Cardiac fibroblast (primary cell): ENCODE measurements at regions not wholly inside any gene's neighbourhood (a gene's known extent, or its start where the extent isn't known, plus 50 kb on each side); places are given as distances from the start of the nearest gene placed in this dataset.

ENCODE experiments used
- DNase-seq, 2 donors: peaks; one replicate each; pipeline versions ENCODE4 v3.0.0 to v3.0.0-alpha.2; 2010; ENCODE audit warnings: low read depth in 2 of 2
- H3K4me3 ChIP-seq, 2 donors: replicated peaks in 1 of 2; 1 replicate in 1 of 2; 2 replicates in 1 of 2; pipeline ENCODE4 v1.5.1; 2011; ENCODE audit warnings: low read depth in 2 of 2, low read length in 2 of 2, mild to moderate bottlenecking in 2 of 2, moderate library complexity in 1 of 2
- CTCF ChIP-seq: IDR thresholded peaks from one replicate; pipeline ENCODE4 v1.5.1; 2011; ENCODE audit warnings: low read depth, mild to moderate bottlenecking, low read length, inconsistent platforms

- no peak for DNase-seq
- no peak for TF ChIP-seq CTCF
- H3K4me3 ChIP-seq: no peak overlapping the region
These were observed 321.0 kb upstream of the IRX4 start for GRCh38 chr5:2203774-2204173.

DNA sequence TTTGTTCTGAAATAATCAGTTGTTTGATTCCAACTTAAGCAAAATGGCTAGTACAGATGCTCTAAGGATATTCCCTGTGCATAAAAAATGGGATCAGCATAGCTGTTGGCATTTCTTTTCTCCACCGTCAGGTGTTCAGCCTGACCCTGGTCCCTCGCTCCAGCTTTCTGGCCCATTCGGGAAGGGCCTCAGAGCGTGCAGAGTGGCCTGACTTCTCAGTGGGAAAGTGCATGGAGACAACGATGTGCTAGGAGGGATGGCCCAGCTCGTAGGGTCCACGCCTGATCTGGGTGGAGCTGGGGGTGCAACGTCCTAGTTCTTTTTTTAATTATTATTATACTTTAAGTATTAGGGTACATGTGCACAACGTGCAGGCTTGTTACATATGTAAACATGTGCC, 319.1 kb upstream of the IRX4 start:
- no peak overlapping the region for H3K4me3 ChIP-seq
- no peak for DNase-seq
- TF ChIP-seq CTCF: no peak

DNA sequence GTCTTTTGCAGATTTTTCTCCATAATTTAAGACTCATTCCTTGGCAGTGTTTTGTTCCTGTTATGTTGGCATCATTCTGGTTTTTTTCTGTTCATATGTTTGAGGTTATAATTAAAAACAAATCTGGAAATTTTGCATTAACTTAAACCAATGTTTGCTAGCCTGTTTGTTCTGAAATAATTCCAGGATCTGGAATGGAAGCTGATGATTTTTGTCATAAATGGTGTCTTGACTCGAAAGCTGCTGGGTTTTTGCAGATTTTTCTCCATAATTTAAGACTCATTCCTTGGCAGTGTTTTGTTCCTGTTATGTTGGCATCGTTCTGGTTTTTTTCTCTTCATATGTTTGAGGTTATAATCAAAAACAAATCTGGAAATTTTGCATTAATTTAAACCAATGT, 318.7 kb upstream of the IRX4 start:
- DNase-seq: no peak
- TF ChIP-seq CTCF: no peak
- H3K4me3 ChIP-seq: no peak overlapping the region

DNA sequence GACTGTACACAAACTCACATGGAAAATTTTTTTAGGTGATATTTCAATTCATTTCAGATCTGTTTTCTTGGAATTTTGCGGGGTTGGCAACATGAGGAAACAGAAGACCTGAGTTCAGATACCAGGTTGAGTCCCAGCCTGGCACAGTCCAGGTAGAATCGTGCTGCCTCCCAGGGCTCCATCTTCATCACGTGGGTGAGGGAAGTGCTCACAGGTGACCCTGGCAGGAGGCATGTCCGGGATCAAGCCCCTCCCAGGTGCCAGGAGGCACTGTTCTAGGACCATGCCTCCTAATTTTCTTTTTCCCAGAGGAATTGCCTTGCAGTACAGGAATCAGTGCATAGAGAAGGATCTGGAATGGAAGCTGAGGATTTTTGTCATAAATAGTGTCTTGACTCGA, 318.3 kb upstream of the IRX4 start:
- no peak for TF ChIP-seq CTCF
- DNase-seq: no peak
- H3K4me3 ChIP-seq: no peak overlapping the region

DNA sequence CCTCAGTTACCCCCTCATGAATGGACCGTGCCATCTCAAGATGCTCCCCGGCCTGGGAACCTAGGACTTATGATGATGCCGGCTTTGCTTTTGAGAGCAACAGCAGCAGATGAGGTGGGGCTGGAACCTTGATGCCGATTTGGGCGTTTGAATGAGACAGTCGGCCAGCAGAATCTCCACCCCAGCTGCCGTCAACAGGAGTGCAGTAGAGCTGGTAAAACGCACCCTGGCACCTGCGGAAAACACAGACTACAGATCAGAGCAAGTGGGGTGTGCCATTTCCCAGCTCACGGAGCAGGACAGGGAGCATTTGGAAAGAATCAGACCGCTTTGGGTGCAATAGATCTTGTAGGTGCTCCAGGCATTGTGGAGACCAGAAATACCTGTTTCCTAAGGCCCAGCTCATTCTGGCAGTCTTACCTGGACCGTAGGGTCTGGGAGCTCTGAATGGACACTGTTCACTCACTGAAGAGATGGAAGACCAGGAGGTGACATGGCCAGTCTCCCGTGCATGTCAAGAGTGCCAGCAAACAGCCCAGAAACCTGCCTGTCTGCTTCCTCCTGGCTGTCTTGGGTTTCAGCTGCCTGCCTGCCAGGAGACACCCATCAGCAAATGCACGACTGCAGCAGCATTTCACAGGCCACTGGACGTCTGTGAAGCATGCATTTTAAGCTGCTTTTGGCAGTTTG, 317.7 kb upstream of the IRX4 start:
- no peak for DNase-seq
- no peak overlapping the region for H3K4me3 ChIP-seq
- no peak for TF ChIP-seq CTCF

DNA sequence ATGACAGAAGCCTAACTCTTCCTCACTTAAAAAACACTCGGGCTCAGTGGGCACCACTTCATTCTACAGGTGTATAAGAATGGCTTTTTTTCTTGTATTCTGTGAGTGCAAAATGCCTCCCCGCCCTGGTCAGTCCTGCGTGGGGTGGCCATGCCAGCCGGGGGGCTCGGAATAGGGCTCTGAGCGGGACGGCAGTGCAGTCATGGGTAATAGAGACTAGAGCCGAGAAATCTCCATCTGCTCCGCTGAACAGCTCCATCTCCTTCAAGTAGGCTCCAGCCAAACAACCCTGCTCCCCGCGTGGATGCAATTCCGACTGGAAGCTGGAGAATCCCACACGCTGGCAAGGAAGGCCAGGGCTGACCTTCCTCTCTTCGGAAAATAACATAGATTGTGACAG, 317.0 kb upstream of the IRX4 start:
- no peak overlapping the region for H3K4me3 ChIP-seq
- no peak for DNase-seq
- TF ChIP-seq CTCF: no peak
